ENCODE measurements at regions not wholly inside any gene's neighbourhood (a gene's known extent, or its start where the extent isn't known, plus 50 kb on each side); places are given as distances from the start of the nearest gene placed in this dataset.

GRCh38 chr10:62323751-62324150 is 50.4 kb upstream of the ZNF365 start:
- DNase-seq (ENCODE audit: low read depth): peak; percentile 3

Data from ELR (cell line).